Fibroblast of lung (primary cell): ENCODE measurements at regions not wholly inside any gene's neighbourhood (a gene's known extent, or its start where the extent isn't known, plus 50 kb on each side); places are given as distances from the start of the nearest gene placed in this dataset.

Experiments used
- DNase-seq, 2 donors: peaks; one replicate each; pipeline versions ENCODE4 v3.0.0 to v3.0.0-alpha.2; 2010; ENCODE audit warnings: low read depth in 2 of 2
- H2AFZ ChIP-seq: 2 replicates; pipeline ENCODE4 v1.5.1; 2012; ENCODE audit warnings: low read length, control low read depth, inconsistent platforms
- H3K27ac ChIP-seq: 2 replicates; pipeline ENCODE4 v1.5.1; 2011; ENCODE audit warnings: low read length, control low read depth; ENCODE audit not compliant: insufficient read depth
- H3K27me3 ChIP-seq: 2 replicates; pipeline ENCODE4 v1.5.1; 2011; ENCODE audit warnings: mild to moderate bottlenecking, low read length; ENCODE audit not compliant: control insufficient read depth, insufficient read depth
- H3K36me3 ChIP-seq: 2 replicates; pipeline ENCODE4 v1.5.1; 2011; ENCODE audit warnings: low read length; ENCODE audit not compliant: control insufficient read depth, insufficient read depth
- H3K4me1 ChIP-seq: 2 replicates; pipeline ENCODE4 v1.5.1; 2011; ENCODE audit warnings: low read length; ENCODE audit not compliant: control insufficient read depth, insufficient read depth; ENCODE audit errors: extremely low read depth
- H3K4me2 ChIP-seq: 2 replicates; pipeline ENCODE4 v1.5.1; 2011; ENCODE audit warnings: low read length, control low read depth; ENCODE audit not compliant: insufficient read depth; ENCODE audit errors: extremely low read depth
- H3K4me3 ChIP-seq, 4 experiments: fragments of 200-600 bp in 1 of 4; sonication (generic) in 1 of 4; replicated peaks in 1 of 4; 2 replicates each; pipeline ENCODE4 v1.5.1; 2011 to 2016; ENCODE audit warnings: low read length in 4 of 4, low read depth in 3 of 4, mild to moderate bottlenecking in 3 of 4, control low read depth in 2 of 4, inconsistent platforms in 1 of 4, mixed read lengths in 1 of 4; ENCODE audit not compliant: insufficient read depth in 1 of 4; ENCODE audit errors: control extremely low read depth in 1 of 4
- H3K79me2 ChIP-seq: 2 replicates; pipeline ENCODE4 v1.5.1; 2012; ENCODE audit warnings: mild to moderate bottlenecking, low read length, inconsistent platforms; ENCODE audit not compliant: control insufficient read depth, insufficient read depth
- H3K9ac ChIP-seq: 2 replicates; pipeline ENCODE4 v1.5.1; 2011; ENCODE audit warnings: mild to moderate bottlenecking, low read length, control low read depth; ENCODE audit not compliant: insufficient read depth
- H3K9me3 ChIP-seq: 2 replicates; pipeline ENCODE4 v1.5.1; 2012; ENCODE audit warnings: low read depth, low read length; ENCODE audit not compliant: control insufficient read depth, insufficient read depth
- H4K20me1 ChIP-seq: 2 replicates; pipeline ENCODE4 v1.5.1; 2011; ENCODE audit warnings: low read length; ENCODE audit not compliant: control insufficient read depth, insufficient read depth; ENCODE audit errors: extremely low read depth
- CTCF ChIP-seq, 2 donors: IDR thresholded peaks in 1 of 2; conservative IDR thresholded peaks in 1 of 2; 1 replicate in 1 of 2; 2 replicates in 1 of 2; pipeline ENCODE4 v1.5.1; 2011 to 2012; ENCODE audit warnings: low read length in 2 of 2, control low read depth in 1 of 2, inconsistent platforms in 1 of 2, low read depth in 1 of 2, mild to moderate bottlenecking in 1 of 2
- EZH2 ChIP-seq: IDR thresholded peaks from 2 replicates; pipeline ENCODE4 v1.5.1; 2012; ENCODE audit warnings: low read length, control low read depth, mild to moderate bottlenecking; ENCODE audit errors: missing control alignments

GRCh38 chr6:117072134-117072533, 193.2 kb upstream of the VGLL2 start:
- Histone ChIP-seq H3K4me1 (no peaks in the 10 kb centered on the region), H4K20me1 (no peaks in the 10 kb centered on the region), H3K9me3 (no peaks in the 10 kb centered on the region), H3K27ac (no peak overlapping the region), H2AFZ (no peak overlapping the region), H3K4me2 (no peak overlapping the region), H3K36me3 (no peaks in the 10 kb centered on the region), H3K9ac (no peak overlapping the region), H3K79me2 (no peaks in the 10 kb centered on the region), H3K27me3 (no peaks in the 10 kb centered on the region), H3K4me3 (no peak overlapping the region)
- TF ChIP-seq CTCF (conservative IDR thresholded peaks at IDR 0.05 in 1 of 2, IDR thresholded peaks at IDR 0.05 in 1 of 2; ENCODE audit: low read depth in 1 of 2, low read length in 2 of 2) = no peak
- no peak for TF ChIP-seq EZH2
- no peak for DNase-seq

- no peak overlapping the region for H3K27ac ChIP-seq
- H3K4me3 ChIP-seq = no peak overlapping the region
- H3K9me3 ChIP-seq = no peaks in the 10 kb centered on the region
- H4K20me1 ChIP-seq = no peaks in the 10 kb centered on the region
- no peak overlapping the region for H2AFZ ChIP-seq
- no peaks in the 10 kb centered on the region for H3K4me1 ChIP-seq
- no peaks in the 10 kb centered on the region for H3K27me3 ChIP-seq
- no peaks in the 10 kb centered on the region for H3K79me2 ChIP-seq
- TF ChIP-seq CTCF (conservative IDR thresholded peaks at IDR 0.05 in 1 of 2, IDR thresholded peaks at IDR 0.05 in 1 of 2; ENCODE audit: low read depth in 1 of 2, low read length in 2 of 2) (no peak), EZH2 (no peak)
- no peak overlapping the region for H3K4me2 ChIP-seq
- no peak for DNase-seq
- no peak overlapping the region for H3K9ac ChIP-seq
- H3K36me3 ChIP-seq = no peaks in the 10 kb centered on the region
These were observed 192.6 kb upstream of the VGLL2 start for GRCh38 chr6:117072781-117073180.

GRCh38 chr6:117074672-117075071, 190.7 kb upstream of the VGLL2 start:
- Histone ChIP-seq H3K9ac (no peak overlapping the region), H3K27ac (no peak overlapping the region), H3K4me1 (no peaks in the 10 kb centered on the region), H3K4me3 (no peak overlapping the region), H3K9me3 (no peaks in the 10 kb centered on the region), H3K27me3 (no peaks in the 10 kb centered on the region), H3K4me2 (no peak overlapping the region), H3K79me2 (no peaks in the 10 kb centered on the region), H2AFZ (no peak overlapping the region), H4K20me1 (no peaks in the 10 kb centered on the region), H3K36me3 (no peaks in the 10 kb centered on the region)
- TF ChIP-seq CTCF (conservative IDR thresholded peaks at IDR 0.05 in 1 of 2, IDR thresholded peaks at IDR 0.05 in 1 of 2; ENCODE audit: low read depth in 1 of 2, low read length in 2 of 2) (no peak), EZH2 (no peak)
- DNase-seq = no peak
